ENCODE measurements at regions not wholly inside any gene's neighbourhood (a gene's known extent, or its start where the extent isn't known, plus 50 kb on each side); places are given as distances from the start of the nearest gene placed in this dataset.

DNA sequence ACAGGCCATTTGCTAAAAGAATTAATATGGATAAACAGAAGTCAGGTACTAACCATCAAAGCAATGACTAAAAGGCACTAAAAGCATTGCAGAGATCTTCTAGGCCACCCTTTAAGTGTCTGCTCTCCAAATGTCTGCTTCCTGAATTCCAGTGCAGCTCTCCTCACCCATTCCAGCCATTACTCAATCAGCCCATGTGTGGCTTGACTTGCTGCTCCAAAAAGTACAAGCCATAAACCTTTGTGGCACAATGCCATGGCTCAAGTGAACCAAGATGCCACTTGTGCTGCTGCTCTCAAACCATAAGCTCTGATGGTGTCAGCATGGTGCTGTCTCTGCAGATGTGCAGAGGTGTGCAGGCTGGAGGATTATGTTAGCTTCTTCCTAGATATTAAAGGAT, 290.2 kb upstream of the POU5F2 start:
- Histone ChIP-seq H3K27ac (ENCODE audit: low read depth, low read length) (no peak overlapping the region), H3K9ac (replicated peaks in 1 of 4; ENCODE audit: extremely low read depth in 1 of 4, low read depth in 3 of 4, low read length in 3 of 4) (no peak overlapping the region), H3K23ac (ENCODE audit: insufficient read length) (no peak overlapping the region), H2BK12ac (ENCODE audit: low read depth, low read length) (no peak overlapping the region), H3K79me1 (ENCODE audit: low read depth, low read length) (no peaks in the 10 kb centered on the region), H3K4me2 (ENCODE audit: insufficient read depth in 1 of 2, low read depth in 2 of 2, low read length in 2 of 2) (no peak overlapping the region), H3K14ac (ENCODE audit: insufficient read length) (no peak overlapping the region), H4K8ac (ENCODE audit: extremely low read depth, insufficient read depth, low read length) (no peak overlapping the region), H4K91ac (replicated peaks; ENCODE audit: insufficient read length, low read length) (no peak overlapping the region), H2BK5ac (ENCODE audit: low read depth, low read length) (no peak overlapping the region), H2AK5ac (ENCODE audit: low read depth, low read length) (no peak overlapping the region), H2BK15ac (ENCODE audit: low read length) (no peak overlapping the region), H3K27me3 (replicated peaks in 1 of 4; ENCODE audit: control insufficient read depth in 3 of 4, extremely low read depth in 1 of 4, insufficient read depth in 3 of 4, low read length in 3 of 4) (no peaks in the 10 kb centered on the region), H2AFZ (ENCODE audit: low read length) (no peak overlapping the region), H3K56ac (replicated peaks; ENCODE audit: insufficient read length, low read depth, low read length) (no peak overlapping the region), H4K20me1 (replicated peaks in 1 of 2; ENCODE audit: control insufficient read depth in 1 of 2, insufficient read depth in 2 of 2, low read length in 2 of 2) (no peaks in the 10 kb centered on the region), H3K18ac (ENCODE audit: extremely low read depth, low read length) (no peak overlapping the region), H3K23me2 (ENCODE audit: low read depth, low read length) (no peaks in the 10 kb centered on the region), H3K4me3 (ENCODE audit: extremely low read depth in 1 of 4, insufficient read depth in 2 of 4, low read depth in 3 of 4, low read length in 4 of 4) (no peak overlapping the region), H3K4ac (replicated peaks; ENCODE audit: insufficient read length, low read depth, low read length) (no peak overlapping the region), H3K4me1 (replicated peaks in 1 of 4; ENCODE audit: control insufficient read depth in 3 of 4, insufficient read depth in 4 of 4, low read length in 3 of 4) (peaks cover 0 to 9% (median 5%) of the 10 kb centered on the region in 4 experiments; a peak in 5 of 7 replicates), H2BK20ac (ENCODE audit: low read length) (no peak overlapping the region), H3K9me3 (ENCODE audit: insufficient read depth in 2 of 2, low read depth in 1 of 2, low read length in 1 of 2) (0 out of 4 replicates have a peak, but pooled peaks cover 2% of the 10 kb centered on the region in 2 experiments), H2BK120ac (replicated peaks; ENCODE audit: low read depth, low read length) (no peak overlapping the region), H3K79me2 (ENCODE audit: control insufficient read depth in 1 of 2, insufficient read depth in 2 of 2, low read length in 2 of 2) (no peaks in the 10 kb centered on the region), H4K5ac (ENCODE audit: insufficient read length, low read depth, low read length) (no peak overlapping the region), H3K36me3 (ENCODE audit: control insufficient read depth in 2 of 4, insufficient read depth in 4 of 4, low read length in 3 of 4) (peaks cover 0 to 2% (median 0%) of the 10 kb centered on the region in 4 experiments; a peak in 1 of 8 replicates)
- CTCF ChIA-PET (ENCODE audit: partially characterized antibody): interaction anchor here (0.9 kb wide), 1 partner anchor 17 kb away, joined by 3 read pairs; no protein-coding TSS in a partner anchor
- TF ChIP-seq GTF2F1 (IDR thresholded peaks at IDR 0.05; ENCODE audit: borderline replicate concordance, low read depth, low read length) (no peak), HDAC6 (IDR thresholded peaks at IDR 0.05; ENCODE audit: low read depth, low read length) (no peak), CHD1 (IDR thresholded peaks at IDR 0.05; ENCODE audit: low read depth, low read length) (no peak), SIX5 (IDR thresholded peaks at IDR 0.05; ENCODE audit: low read depth, low read length) (no peak)
- FAIRE-seq: no peak
- DNase-seq (ENCODE audit: low read depth in 1 of 2, low spot score in 2 of 2): no peak
- POLR2A ChIA-PET (ENCODE audit: partially characterized antibody): interaction anchor here (1.1 kb wide), 1 partner anchor 12 kb away, joined by 4 read pairs; no protein-coding TSS in a partner anchor

All from H1 (cell line).